Cardiac fibroblast (primary cell): ENCODE measurements at regions not wholly inside any gene's neighbourhood (a gene's known extent, or its start where the extent isn't known, plus 50 kb on each side); places are given as distances from the start of the nearest gene placed in this dataset.

Experiments used
- DNase-seq, 2 donors: peaks; one replicate each; pipeline versions ENCODE4 v3.0.0 to v3.0.0-alpha.2; 2010; ENCODE audit warnings: low read depth in 2 of 2
- H3K4me3 ChIP-seq, 2 donors: replicated peaks in 1 of 2; 1 replicate in 1 of 2; 2 replicates in 1 of 2; pipeline ENCODE4 v1.5.1; 2011; ENCODE audit warnings: low read depth in 2 of 2, low read length in 2 of 2, mild to moderate bottlenecking in 2 of 2, moderate library complexity in 1 of 2
- TF ChIP-seq, protein P1 (sequence below): IDR thresholded peaks from one replicate; pipeline ENCODE4 v1.5.1; 2011; ENCODE audit warnings: low read depth, mild to moderate bottlenecking, low read length, inconsistent platforms

- TF ChIP-seq, protein P1, sequence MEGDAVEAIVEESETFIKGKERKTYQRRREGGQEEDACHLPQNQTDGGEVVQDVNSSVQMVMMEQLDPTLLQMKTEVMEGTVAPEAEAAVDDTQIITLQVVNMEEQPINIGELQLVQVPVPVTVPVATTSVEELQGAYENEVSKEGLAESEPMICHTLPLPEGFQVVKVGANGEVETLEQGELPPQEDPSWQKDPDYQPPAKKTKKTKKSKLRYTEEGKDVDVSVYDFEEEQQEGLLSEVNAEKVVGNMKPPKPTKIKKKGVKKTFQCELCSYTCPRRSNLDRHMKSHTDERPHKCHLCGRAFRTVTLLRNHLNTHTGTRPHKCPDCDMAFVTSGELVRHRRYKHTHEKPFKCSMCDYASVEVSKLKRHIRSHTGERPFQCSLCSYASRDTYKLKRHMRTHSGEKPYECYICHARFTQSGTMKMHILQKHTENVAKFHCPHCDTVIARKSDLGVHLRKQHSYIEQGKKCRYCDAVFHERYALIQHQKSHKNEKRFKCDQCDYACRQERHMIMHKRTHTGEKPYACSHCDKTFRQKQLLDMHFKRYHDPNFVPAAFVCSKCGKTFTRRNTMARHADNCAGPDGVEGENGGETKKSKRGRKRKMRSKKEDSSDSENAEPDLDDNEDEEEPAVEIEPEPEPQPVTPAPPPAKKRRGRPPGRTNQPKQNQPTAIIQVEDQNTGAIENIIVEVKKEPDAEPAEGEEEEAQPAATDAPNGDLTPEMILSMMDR, result no peak
- H3K4me3 ChIP-seq, result no peak overlapping the region
- no peak for DNase-seq
Measured at GRCh38 chr3:195005251-195005620, 265.7 kb downstream of the XXYLT1 start.

GRCh38 chr3:195005759-195006510 lies 265.0 kb downstream of the XXYLT1 start:
- no peak overlapping the region for H3K4me3 ChIP-seq
- TF ChIP-seq, protein P1, result no peak
- DNase-seq, result no peak

DNA sequence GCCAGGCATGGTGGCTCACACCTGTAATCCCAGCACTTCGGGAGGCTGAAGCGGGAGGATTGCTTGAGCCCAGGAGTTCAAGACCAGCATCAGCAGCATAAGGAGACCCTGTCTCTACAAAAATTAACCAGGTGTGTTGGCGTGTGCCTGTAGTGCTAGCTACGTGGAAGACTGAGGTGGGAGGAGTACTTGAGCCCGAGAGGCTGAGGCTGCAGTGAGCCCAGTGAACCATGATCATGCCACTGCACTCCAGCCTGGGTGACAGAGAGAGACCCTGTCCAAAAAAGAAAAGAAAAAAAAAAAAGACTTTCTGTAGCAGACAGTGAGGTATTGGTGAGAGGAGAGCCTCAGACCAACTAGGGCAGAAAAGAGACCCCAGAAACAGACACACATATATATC lies 263.8 kb downstream of the XXYLT1 start:
- TF ChIP-seq, protein P1, result no peak
- DNase-seq, result no peak
- H3K4me3 ChIP-seq, result no peak overlapping the region

DNA sequence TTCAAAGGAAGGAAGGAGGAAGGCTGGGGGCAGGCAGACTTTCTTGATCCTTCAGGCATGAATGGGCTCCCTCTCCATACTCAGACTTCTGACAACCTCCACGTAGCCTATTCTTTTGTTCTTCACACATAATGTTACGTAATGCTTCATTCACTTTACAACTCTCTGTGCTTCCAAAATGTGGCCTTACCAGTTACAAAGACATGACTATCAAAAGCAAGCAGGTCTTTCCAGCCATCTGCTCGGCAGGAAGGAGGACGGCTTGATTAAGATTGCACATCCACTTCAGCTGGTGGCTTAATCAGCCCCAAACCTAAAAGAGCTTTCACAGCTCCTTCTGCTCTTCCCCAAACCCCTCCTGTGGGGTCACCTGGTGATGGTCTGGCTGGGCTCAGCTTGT lies 263.2 kb downstream of the XXYLT1 start:
- TF ChIP-seq, protein P1, result no peak
- no peak for DNase-seq
- no peak overlapping the region for H3K4me3 ChIP-seq

GRCh38 chr3:195008816-195009215 lies 262.1 kb downstream of the XXYLT1 start:
- TF ChIP-seq, protein P1, result no peak
- no peak for DNase-seq
- no peak overlapping the region for H3K4me3 ChIP-seq

- no peak for DNase-seq
- no peak overlapping the region for H3K4me3 ChIP-seq
- TF ChIP-seq, protein P1, result no peak
Measured at GRCh38 chr3:195009616-195010015, 261.3 kb downstream of the XXYLT1 start.
